ENCODE measurements at regions not wholly inside any gene's neighbourhood (a gene's known extent, or its start where the extent isn't known, plus 50 kb on each side); places are given as distances from the start of the nearest gene placed in this dataset.

DNA sequence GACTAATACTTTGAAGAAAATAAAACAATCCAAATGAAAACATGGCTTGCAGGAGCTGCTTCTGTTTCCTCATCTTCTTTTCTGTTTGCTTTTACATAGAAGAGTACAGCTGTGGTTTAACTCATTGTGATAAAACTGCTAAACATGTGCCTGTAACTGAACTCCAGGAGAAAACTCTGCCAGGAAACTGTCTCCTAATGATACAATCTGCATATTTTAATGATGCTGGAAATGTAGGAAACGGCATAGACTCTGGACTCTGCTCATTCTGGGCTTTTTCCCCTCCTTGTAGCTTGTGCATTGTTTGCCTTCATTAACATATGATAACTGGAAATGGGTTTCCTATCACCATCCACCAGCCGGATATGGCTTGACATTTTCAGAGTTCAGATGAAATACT is 813.3 kb upstream of the WWC1 start:
- in situ Hi-C loops (cut with HindIII; ENCODE audit: low pct_unique_long_range_greater_than_20kb, low sequenced_read_pairs) = no loop called here
- DNase-seq (ENCODE audit: low read depth, low spot score) = no peak

DNA sequence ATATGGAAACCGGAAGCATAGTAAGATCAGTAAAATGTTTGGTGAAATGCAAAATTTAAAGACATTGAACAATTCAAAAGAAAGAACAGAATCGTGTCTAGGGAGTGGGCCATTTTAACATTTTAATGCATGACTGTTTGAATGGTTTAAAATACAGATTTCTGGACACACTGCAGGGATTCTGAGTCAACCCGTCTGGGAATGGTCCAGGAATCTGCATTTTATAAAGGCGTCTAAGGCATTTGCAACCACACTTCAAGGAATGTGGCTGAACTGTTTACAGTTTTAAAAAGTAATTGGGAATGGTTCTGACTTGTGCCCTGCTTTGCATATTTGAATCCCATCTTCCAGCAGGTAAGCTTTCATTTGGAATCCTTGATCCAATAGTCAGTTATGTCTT is 811.7 kb upstream of the WWC1 start:
- in situ Hi-C loops (cut with HindIII; ENCODE audit: low pct_unique_long_range_greater_than_20kb, low sequenced_read_pairs) = no loop called here
- no peak for DNase-seq (ENCODE audit: low read depth, low spot score)

DNA sequence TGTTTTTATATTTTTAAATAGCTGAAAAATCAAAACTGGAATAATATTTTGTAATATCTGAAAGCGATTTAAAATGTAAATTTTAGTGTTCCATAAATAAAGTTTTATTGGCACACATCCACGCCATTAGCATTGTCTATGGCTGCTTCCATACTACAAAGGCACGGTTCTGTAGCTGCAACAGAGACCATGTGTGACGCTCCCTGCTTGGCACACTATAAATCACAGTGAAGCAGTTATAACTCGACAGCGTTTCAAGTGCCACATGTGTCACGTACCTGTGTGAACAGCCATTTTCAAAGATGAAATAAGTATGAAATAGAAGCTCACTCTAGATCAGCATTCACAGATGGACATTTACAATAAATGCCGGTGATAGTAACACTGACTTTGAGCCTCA is 810.1 kb upstream of the WWC1 start:
- in situ Hi-C loops (cut with HindIII; ENCODE audit: low pct_unique_long_range_greater_than_20kb, low sequenced_read_pairs) = no loop called here

DNA sequence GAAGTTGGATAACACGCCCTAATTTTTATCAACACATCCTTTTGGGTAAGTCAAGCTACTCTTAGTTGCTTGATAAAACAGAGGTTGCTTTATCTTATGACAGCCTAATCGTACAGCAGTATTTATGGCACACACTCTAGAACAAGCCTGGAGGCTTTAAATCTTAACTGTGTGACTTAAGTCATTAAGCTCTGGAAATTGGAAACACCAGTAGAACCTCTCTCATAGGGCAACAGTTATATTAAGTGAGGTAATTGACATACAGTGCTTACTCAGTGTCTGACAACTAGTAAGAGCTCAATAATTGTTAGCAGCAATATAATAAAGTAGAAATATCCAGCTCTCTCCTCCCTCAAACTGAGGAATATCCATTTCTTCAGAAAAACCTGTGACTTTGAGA is 808.9 kb upstream of the WWC1 start:
- in situ Hi-C loops (cut with HindIII; ENCODE audit: low pct_unique_long_range_greater_than_20kb, low sequenced_read_pairs) = no loop called here
- no peak for DNase-seq (ENCODE audit: low read depth, low spot score)

More for the DNA sequence above, 810.1 kb upstream of the WWC1 start:
- no peak for DNase-seq (ENCODE audit: low read depth, low spot score)

DNA sequence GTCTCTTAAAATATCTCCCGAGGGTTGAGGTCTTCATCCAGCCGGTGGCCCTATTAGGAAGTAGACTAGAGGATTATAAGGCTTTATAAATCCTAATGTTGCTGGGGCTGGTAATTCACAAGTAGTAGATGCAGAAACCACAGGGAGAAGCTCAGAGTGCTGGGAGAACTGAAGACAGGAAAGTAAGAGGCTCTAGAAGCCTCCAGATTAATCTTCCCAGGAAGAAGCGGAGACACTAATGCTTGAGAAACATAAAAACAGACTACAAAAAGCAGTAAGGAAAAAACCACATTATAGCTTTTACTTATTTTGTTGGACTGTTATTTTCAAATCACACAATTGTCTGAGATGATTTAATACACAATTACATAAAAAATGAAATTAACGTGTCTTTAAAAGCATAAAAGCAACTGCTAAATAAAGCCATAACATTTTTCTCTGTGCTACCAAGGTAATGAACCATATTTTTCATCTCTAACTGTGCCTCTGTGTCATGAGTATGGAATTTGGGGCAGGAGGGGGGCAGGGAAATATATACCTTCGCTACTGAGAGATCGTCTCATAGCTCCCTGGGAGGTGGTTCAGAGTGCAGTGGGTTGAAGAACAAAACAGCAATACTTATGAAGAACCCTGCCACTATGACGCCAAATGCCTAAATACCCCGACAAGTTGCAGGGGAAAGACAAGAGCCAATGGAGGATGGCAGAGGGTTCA is 806.2 kb upstream of the WWC1 start:
- in situ Hi-C loops (cut with HindIII; ENCODE audit: low pct_unique_long_range_greater_than_20kb, low sequenced_read_pairs) = no loop called here
- no peak for DNase-seq (ENCODE audit: low read depth, low spot score)

DNA sequence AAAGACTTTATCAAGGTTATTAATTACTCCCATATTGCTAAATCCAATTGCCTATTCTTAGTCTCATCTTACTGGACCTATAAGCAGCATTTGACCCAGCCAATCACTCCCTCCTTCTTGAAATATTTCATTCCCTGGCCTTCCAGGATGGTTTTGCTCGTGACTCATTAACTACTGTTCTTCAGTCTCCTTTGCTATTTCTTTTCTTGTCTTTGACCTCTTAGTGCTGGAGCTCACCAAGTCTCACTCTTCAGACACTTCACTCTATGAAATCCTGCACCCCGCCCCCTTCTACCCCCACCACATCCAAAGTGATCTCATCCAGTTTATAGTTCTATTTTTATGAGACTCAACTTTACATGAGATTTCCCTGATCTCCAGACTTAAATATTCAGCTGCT is 803.1 kb upstream of the WWC1 start:
- DNase-seq (ENCODE audit: low read depth, low spot score) = no peak
- in situ Hi-C loops (cut with HindIII; ENCODE audit: low pct_unique_long_range_greater_than_20kb, low sequenced_read_pairs) = no loop called here

DNA sequence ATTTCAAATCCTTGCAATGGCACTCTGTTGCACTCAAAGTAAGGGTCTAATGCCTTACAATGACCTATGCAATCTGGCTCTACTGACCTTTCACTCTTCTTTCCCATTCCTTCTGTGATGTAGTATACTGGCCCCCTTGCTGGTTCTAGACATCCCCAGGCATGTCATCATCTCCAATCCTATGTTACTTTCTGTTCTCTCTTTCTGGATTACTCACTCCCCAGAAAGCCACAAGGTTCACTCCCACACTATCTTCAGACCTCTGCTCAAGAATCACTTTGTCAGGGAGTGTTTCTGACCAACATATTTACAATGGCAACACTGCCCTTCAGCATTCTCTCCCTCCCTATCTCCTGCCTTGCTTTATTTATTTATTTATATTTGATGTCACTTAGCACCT is 802.2 kb upstream of the WWC1 start:
- in situ Hi-C loops (cut with HindIII; ENCODE audit: low pct_unique_long_range_greater_than_20kb, low sequenced_read_pairs) = no loop called here
- DNase-seq (ENCODE audit: low read depth, low spot score) = no peak

DNA sequence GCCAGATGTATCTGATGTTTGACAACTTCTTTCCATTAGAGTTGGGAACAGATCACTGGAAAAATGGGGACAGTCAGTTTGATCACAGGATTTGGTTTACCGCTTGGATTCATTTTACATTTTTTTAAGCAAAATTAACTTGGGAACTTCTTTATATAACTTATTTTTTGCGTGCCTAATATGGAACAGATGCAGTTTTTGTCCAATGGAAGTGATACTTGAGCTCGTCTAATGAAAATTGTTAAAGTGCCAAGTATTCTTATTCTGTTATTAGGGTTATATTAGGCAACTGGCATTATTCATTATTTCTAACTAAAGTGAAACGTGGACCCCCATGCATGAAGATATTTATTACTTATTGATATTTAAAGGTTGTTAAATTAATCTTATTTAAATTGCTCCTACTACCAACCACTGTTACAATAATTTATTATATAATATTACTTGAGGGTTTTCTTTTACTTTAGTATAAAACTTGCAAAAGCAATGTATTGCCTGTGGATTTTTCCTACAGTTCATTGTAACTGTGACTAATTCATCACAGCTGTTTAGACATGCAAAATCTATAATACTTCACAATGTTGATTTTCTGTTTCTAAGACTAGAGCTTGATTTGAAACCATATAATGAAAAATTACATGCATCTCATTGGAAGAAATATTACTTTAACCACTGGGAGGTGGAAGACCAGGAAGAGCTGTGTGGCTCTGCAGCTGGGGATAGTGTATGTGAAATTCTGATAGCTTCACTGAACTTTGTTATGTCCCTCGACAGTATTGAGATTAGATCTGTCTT is 787.3 kb upstream of the WWC1 start:
- no peak for DNase-seq (ENCODE audit: low read depth, low spot score)
- in situ Hi-C loops (cut with HindIII; ENCODE audit: low pct_unique_long_range_greater_than_20kb, low sequenced_read_pairs) = no loop called here

DNA sequence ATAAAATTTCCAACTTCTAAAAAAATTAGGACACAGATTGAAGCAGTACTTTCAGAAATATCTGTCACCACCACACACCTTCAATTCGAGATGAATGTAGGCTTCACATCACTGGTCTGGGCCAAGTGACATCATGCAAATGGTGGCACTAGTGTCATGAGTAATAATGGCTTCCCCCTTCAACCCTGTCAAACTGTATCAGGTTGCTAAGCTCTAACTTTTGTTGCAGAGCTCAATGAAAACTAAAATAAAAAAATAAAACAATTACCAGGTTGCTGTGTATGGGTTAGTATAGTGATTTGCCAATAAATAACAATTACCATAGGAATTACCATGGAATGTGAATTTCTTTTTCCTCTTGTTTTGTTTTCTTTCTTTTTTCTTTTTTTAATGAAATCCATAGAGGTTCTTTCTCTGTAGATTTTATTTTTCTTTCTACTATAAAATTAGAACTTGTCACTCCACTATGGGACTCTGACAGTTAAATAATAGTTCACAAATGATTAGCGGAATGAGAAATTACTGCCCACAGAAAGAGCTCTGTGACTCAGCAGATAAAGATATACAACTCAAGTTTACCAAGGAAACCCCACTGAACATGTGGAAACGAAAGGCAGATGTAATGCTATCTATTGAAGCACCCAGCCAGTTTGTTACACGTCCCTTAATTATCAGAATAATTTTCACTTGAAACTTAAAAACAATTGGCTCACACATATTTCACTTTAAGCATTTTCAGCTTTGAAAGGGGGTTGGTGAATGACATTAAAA is 783.8 kb upstream of the WWC1 start:
- DNase-seq (ENCODE audit: low read depth, low spot score) = no peak
- in situ Hi-C loops (cut with HindIII; ENCODE audit: low pct_unique_long_range_greater_than_20kb, low sequenced_read_pairs) = no loop called here

DNA sequence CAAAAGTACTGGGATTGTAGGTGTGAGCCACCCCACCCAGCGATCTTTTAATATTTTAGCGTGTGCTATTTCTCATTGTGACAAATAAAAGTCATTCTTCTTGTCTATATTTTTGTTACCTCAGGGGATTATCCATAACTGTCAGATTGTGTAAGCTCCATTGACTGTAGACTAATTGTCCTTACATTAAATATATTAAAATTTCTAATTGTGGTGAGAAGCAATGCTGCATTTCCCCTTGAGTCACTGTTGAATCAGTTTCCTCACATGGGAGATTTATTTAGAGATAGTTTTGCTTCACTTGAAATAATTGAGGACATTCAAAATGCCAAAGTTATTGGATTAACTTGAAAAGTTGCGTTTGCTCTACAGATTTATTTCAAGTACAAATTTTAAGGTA is 782.4 kb upstream of the WWC1 start:
- no peak for DNase-seq (ENCODE audit: low read depth, low spot score)
- in situ Hi-C loops (cut with HindIII; ENCODE audit: low pct_unique_long_range_greater_than_20kb, low sequenced_read_pairs) = no loop called here

DNA sequence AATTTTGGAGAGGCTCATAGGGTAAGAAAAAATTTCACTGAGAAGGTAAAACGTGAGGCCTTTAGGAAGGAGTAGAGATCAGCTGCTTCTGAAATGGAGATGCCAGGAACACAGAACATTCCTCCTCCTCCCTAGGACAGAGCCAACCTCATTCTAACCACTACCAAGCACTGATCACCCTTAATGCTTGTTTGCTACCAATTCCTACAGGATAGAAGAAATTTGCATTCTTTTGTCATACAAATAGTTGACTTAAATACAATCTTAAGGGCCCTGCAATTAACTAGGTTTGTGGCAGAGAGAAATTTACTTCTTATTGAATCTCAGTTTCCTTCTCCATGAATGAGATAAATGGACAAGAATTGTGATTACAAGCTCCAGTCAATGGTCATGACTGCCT is 780.2 kb upstream of the WWC1 start:
- in situ Hi-C loops (cut with HindIII; ENCODE audit: low pct_unique_long_range_greater_than_20kb, low sequenced_read_pairs) = no loop called here
- no peak for DNase-seq (ENCODE audit: low read depth, low spot score)

DNA sequence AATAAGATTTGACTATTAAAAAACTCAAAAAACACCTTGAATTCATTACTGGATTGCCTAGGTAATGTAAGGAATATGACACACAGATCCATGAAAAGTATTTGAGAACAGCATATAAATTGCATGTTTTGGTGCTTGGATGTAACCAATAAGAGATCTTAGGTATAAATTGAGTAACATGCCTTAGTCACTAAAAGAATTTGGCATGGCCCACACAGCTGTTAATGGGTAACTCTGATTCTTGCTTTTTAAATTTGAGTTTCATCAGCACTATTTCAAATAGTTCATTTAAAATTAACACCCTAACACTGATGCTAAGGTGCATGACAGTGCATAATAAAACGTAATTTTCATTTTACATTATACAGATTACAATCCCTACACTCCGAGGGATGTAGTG is 779.3 kb upstream of the WWC1 start:
- in situ Hi-C loops (cut with HindIII; ENCODE audit: low pct_unique_long_range_greater_than_20kb, low sequenced_read_pairs) = no loop called here
- no peak for DNase-seq (ENCODE audit: low read depth, low spot score)

DNA sequence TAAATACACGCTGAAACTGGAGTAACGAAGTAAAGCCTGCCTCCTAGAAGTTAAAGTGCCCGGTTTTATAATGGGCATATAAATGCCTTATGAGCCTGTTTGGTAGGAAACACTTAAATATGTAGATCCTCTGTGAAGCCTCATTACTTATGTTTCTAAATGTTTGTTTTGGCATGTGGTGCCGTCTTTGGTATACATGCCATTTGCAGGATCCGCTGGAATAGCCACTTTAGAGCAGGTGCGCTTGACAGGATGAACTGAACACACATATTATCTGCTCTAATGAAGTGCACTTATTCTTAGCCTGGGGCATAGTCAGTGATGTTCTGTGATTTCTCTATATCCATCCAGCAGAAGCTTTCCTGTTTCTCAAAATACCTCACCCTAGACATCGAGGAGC is 778.1 kb upstream of the WWC1 start:
- no peak for DNase-seq (ENCODE audit: low read depth, low spot score)
- in situ Hi-C loops (cut with HindIII; ENCODE audit: low pct_unique_long_range_greater_than_20kb, low sequenced_read_pairs) = no loop called here

DNA sequence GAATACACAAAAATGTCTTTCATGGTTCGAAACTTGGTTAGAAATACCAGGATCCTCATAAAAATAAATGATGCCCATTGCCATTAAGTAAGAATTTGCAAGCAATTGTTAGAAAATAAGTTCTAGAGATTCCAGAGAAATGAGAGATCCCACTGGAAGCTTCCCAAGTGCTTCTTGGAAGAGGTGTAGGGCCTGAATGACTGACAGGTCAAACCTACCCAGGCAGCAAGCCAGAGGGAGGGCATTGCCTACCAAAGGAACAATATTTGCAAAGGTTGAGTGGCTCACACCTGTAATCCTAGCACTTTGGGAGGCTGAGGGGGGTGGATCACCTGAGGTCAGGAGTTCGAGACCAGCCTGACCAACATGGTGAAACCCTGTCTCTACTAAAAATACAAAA is 777.0 kb upstream of the WWC1 start:
- DNase-seq (ENCODE audit: low read depth, low spot score) = no peak

DNA sequence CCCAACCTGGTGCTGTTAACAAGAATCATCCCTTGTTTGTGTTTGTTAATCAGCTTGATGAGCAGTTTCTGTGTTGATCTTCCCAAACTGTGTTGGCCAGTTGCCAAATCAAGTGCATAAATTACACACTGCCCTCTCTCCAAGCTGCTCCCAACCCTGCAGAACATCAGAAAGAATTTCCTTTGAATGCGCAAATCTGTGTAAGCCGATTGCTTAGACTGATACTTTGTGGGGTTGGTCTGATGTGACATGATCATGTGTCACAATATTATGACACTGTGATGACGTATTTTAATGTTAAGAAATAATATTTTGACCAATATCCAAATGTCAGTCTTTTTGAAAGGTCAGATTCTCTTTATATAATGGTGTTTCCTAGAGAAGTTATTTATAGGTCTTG is 766.4 kb upstream of the WWC1 start:
- DNase-seq (ENCODE audit: low read depth, low spot score) = no peak
- in situ Hi-C loops (cut with HindIII; ENCODE audit: low pct_unique_long_range_greater_than_20kb, low sequenced_read_pairs) = no loop called here

More for the DNA sequence above, 777.0 kb upstream of the WWC1 start:
- in situ Hi-C loops (cut with HindIII; ENCODE audit: low pct_unique_long_range_greater_than_20kb, low sequenced_read_pairs) = no loop called here

DNA sequence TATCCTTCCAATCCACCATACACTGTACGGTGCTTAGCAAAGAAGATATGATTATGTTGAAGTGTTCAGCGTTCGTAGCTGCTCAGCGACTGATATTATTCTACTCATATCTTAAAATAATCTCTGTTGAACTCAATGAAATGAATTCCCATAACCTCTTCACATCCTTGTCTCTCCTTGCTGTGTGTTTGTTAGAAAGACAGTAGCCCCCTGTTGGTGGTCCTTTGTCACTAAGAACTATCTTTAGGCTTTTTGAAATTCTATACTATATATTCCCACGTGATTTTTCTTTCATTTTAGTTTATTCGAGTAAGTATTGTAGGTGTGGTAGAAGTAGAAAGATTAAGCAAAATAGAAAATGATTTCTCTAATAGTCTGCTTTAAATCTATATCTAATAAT is 762.8 kb upstream of the WWC1 start:
- in situ Hi-C loops (cut with HindIII; ENCODE audit: low pct_unique_long_range_greater_than_20kb, low sequenced_read_pairs) = no loop called here

DNA sequence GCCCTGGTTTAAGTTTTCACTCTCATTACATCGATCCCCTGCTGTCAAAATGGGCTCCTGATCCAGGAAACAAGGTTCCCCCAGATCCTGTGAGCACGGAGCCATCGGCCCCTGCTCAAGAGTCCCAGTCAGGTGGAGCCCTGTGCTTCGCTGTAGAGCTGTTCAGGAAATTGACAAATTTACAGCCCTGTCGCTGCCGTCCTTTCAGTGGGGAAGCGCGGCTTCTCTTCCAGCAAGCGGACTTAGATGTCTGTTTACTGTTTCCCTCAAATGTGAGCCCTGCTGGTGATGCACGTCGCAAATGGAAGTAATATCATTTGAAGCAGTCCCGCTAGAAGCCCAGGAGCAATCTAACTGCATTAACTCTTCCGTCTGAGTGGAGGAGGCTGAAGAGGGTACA is 760.9 kb upstream of the WWC1 start:
- in situ Hi-C loops (cut with HindIII; ENCODE audit: low pct_unique_long_range_greater_than_20kb, low sequenced_read_pairs) = no loop called here
- no peak for DNase-seq (ENCODE audit: low read depth, low spot score)

More for the DNA sequence above, 762.8 kb upstream of the WWC1 start:
- no peak for DNase-seq (ENCODE audit: low read depth, low spot score)

Measured in SK-MEL-5 (cell line).